Mesothelial cell of epicardium (in vitro differentiated cells): ENCODE measurements at regions not wholly inside any gene's neighbourhood (a gene's known extent, or its start where the extent isn't known, plus 50 kb on each side); places are given as distances from the start of the nearest gene placed in this dataset.
"Not testable (repeated sequence)": the region's sequence is repeated elsewhere in the genome, so short reads cannot be mapped to it uniquely, and the experiment has no call there.

Experiments
- DNase-seq, 2 experiments: peaks; one replicate each; pipeline ENCODE4 v3.0.0; 2021; ENCODE audit warnings: low spot score in 2 of 2; ENCODE audit not compliant: unreplicated experiment in 2 of 2
- H3K27ac Mint-ChIP-seq: 2 replicates; pipeline ENCODE4 v1.8.0; 2021; ENCODE audit warnings: mixed read lengths
- H3K27me3 Mint-ChIP-seq: 2 replicates; pipeline ENCODE4 v1.8.0; 2021; ENCODE audit warnings: low read depth, mixed read lengths
- H3K36me3 Mint-ChIP-seq: 2 replicates; pipeline ENCODE4 v1.8.0; 2021; ENCODE audit warnings: mixed read lengths
- H3K4me1 Mint-ChIP-seq: 2 replicates; pipeline ENCODE4 v1.8.0; 2021; ENCODE audit warnings: mixed read lengths
- H3K4me3 Mint-ChIP-seq: 2 replicates; pipeline ENCODE4 v1.8.0; 2021; ENCODE audit warnings: mild to moderate bottlenecking, moderate library complexity, mixed read lengths
- H3K9me3 Mint-ChIP-seq: 2 replicates; pipeline ENCODE4 v1.8.0; 2021; ENCODE audit warnings: mixed read lengths
- TF ChIP-seq, protein P1 (sequence below): fragments of 200-600 bp; sonication (generic); IDR thresholded peaks from one replicate; pipeline ENCODE4 v1.5.0; 2021; ENCODE audit warnings: antibody characterized with exemption; ENCODE audit not compliant: unreplicated experiment

DNA sequence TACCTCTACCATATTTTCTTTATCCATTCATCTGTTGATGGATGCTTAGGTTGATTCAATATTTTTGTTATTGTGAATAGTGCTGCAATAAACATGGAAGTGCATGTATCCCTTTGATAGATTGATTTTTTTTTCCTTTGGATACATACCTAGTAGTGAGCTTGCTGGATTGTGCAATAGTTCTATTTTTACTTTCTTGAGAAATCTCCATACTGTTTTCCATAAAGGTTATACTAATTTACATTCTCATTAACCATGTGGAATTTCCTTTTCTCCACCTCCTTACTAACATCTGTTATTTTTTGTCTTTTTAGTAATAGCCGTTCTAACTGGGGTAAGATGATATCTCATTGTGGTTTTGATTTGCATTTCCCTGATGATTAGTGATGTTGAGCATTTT lies 124.6 kb upstream of the TOX3 start:
- Mint-ChIP-seq H3K27me3 (peaks cover 21% of the 10 kb centered on the region), H3K4me3 (no peak overlapping the region), H3K9me3 (peaks cover 3% of the 10 kb centered on the region), H3K36me3 (no peaks in the 10 kb centered on the region), H3K27ac (no peak overlapping the region), H3K4me1 (no peaks in the 10 kb centered on the region)
- DNase-seq: no peak
- TF ChIP-seq, protein P1, sequence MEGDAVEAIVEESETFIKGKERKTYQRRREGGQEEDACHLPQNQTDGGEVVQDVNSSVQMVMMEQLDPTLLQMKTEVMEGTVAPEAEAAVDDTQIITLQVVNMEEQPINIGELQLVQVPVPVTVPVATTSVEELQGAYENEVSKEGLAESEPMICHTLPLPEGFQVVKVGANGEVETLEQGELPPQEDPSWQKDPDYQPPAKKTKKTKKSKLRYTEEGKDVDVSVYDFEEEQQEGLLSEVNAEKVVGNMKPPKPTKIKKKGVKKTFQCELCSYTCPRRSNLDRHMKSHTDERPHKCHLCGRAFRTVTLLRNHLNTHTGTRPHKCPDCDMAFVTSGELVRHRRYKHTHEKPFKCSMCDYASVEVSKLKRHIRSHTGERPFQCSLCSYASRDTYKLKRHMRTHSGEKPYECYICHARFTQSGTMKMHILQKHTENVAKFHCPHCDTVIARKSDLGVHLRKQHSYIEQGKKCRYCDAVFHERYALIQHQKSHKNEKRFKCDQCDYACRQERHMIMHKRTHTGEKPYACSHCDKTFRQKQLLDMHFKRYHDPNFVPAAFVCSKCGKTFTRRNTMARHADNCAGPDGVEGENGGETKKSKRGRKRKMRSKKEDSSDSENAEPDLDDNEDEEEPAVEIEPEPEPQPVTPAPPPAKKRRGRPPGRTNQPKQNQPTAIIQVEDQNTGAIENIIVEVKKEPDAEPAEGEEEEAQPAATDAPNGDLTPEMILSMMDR: no peak

- Mint-ChIP-seq H3K9me3 (peaks cover 32% of the 10 kb centered on the region), H3K4me3 (no peak overlapping the region), H3K27ac (no peak overlapping the region), H3K36me3 (peaks cover 3% of the 10 kb centered on the region), H3K4me1 (no peaks in the 10 kb centered on the region), H3K27me3 (peaks cover 32% of the 10 kb centered on the region)
- TF ChIP-seq, protein P1: no peak
- no peak for DNase-seq
These were observed 111.0 kb upstream of the TOX3 start for GRCh38 chr16:52657924-52658323.

DNA sequence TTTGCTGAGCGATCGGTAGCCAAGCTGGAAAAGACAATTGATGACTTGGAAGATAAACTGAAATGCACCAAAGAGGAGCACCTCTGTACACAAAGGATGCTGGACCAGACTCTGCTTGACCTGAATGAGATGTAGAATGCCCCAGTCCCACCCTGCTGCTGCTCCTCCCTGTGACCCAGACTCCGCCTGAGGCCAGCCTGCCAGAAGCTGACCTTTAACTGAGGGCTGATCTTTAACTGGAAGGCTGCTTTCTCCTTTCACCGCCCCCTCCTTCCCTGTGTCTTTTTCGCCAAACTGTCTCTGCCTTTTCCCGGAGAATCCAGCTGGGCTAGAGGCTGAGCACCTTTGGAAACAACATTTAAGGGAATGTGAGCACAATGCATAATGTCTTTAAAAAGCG lies 109.0 kb upstream of the TOX3 start:
- not testable (repeated sequence) for H3K27ac Mint-ChIP-seq, H3K4me1 Mint-ChIP-seq, H3K36me3 Mint-ChIP-seq, DNase-seq, H3K4me3 Mint-ChIP-seq
- peaks cover 16% of the 10 kb centered on the region for H3K9me3 Mint-ChIP-seq
- peaks cover 37% of the 10 kb centered on the region for H3K27me3 Mint-ChIP-seq

DNA sequence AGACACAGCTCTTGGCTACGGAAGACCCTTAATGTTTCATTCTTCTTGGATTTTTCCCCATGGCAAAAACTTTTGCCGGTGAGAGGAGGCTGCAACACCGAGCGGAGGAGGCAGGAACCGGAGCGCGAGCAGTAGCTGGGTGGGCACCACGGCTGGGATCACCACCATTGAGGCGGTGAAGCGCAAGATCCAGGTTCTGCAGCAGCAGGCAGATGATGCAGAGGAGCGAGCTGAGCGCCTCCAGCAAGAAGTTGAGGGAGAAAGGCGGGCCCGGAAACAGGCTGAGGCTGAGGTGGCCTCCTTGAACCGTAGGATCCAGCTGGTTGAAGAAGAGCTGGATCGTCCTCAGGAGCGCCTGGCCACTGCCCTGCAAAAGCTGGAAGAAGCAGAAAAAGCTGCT lies 108.2 kb upstream of the TOX3 start:
- H3K4me1 Mint-ChIP-seq: not testable (repeated sequence)

GRCh38 chr16:52652033-52652432 lies 105.1 kb upstream of the TOX3 start:
- Mint-ChIP-seq H3K36me3 (no peaks in the 10 kb centered on the region), H3K4me3 (no peak overlapping the region), H3K9me3 (no peaks in the 10 kb centered on the region), H3K27me3 (peaks cover 39% of the 10 kb centered on the region), H3K4me1 (no peaks in the 10 kb centered on the region), H3K27ac (no peak overlapping the region)
- no peak for DNase-seq
- TF ChIP-seq, protein P1: no peak

More for the DNA sequence above, 108.2 kb upstream of the TOX3 start:
- not testable (repeated sequence) for DNase-seq, H3K36me3 Mint-ChIP-seq, H3K27ac Mint-ChIP-seq, H3K4me3 Mint-ChIP-seq
- Mint-ChIP-seq H3K9me3 (peaks cover 11% of the 10 kb centered on the region), H3K27me3 (peaks cover 37% of the 10 kb centered on the region)

GRCh38 chr16:52650789-52651188 lies 103.8 kb upstream of the TOX3 start:
- Mint-ChIP-seq H3K36me3 (no peaks in the 10 kb centered on the region), H3K27me3 (peaks cover 36% of the 10 kb centered on the region), H3K4me1 (no peaks in the 10 kb centered on the region), H3K4me3 (no peak overlapping the region), H3K27ac (no peak overlapping the region), H3K9me3 (no peaks in the 10 kb centered on the region)
- DNase-seq: no peak
- TF ChIP-seq, protein P1: no peak

GRCh38 chr16:52650318-52650717 lies 103.4 kb upstream of the TOX3 start:
- H3K27ac Mint-ChIP-seq: no peak overlapping the region

More at GRCh38 chr16:52650318-52650717, 103.4 kb upstream of the TOX3 start:
- Mint-ChIP-seq H3K9me3 (no peaks in the 10 kb centered on the region), H3K27me3 (peaks cover 33% of the 10 kb centered on the region), H3K36me3 (no peaks in the 10 kb centered on the region), H3K4me1 (no peaks in the 10 kb centered on the region), H3K4me3 (no peak overlapping the region)
- no peak for DNase-seq
- TF ChIP-seq, protein P1: no peak
